HUDEP-2 (cell line): ENCODE measurements at regions not wholly inside any gene's neighbourhood (a gene's known extent, or its start where the extent isn't known, plus 50 kb on each side); places are given as distances from the start of the nearest gene placed in this dataset.
"Not testable (repeated sequence)": the region's sequence is repeated elsewhere in the genome, so short reads cannot be mapped to it uniquely, and the experiment has no call there.

ENCODE experiments used
- DNase-seq, 76 experiments: peaks; one replicate each; lab custom pipeline; 2025; ENCODE audit not compliant: unreplicated experiment in 76 of 76; lab: John Stamatoyannopoulos, UW

DNA sequence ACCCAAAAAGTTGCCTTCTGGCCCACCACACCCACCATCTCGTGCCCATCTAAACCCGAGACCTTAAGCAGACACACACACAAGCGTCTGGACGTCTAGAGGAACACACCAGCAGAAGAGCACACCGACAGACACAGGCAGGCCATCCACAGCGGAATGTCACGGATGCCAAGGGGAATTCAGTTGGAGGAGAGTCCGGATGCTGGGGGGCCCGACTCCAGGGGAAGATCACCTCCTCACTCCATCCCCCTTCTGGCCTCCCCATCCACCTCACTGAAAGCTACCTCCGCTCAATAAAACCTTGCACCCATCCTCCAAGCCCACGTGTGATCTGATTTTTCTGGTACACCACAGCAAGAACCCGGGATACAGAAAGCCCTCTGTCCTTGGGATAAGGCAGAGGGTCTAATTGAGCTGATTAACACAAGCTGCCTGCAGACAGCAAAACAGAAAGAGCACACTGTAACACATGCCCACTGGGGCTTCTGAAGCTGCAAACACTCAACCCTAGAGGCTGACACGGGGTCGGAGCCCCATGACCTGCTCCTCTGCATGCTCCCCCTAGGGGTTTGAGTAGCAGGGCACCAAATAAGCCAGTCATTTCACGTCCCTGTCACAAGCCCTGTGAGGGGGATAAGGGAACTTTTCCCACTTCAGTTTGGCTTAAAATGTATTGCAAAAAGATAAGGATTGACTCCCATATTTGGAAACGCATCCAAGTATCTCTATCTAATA is 339.6 kb upstream of the PCDH10 start:
- no peak for DNase-seq

GRCh38 chr4:132813061-132813460 is 336.0 kb upstream of the PCDH10 start:
- not testable (repeated sequence) for DNase-seq

GRCh38 chr4:132818091-132818490 is 331.0 kb upstream of the PCDH10 start:
- no peak for DNase-seq

DNA sequence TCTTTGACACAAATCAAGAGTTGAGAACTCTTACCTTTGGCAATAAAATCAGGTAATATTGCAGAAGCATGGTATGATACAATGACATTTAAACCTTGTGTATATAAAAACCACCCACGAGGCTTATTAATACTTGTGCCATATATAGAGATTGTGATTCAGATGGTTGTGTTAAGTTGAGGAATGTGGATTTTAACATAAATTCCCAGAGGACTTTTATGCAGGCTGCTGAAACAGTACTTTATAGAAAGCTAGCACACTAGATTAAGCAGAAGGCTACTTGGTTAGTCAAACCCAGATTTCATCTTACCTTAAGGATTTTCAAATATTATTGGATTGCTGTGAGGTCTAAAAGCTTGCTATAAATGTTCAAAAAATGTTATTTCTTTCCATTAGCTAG is 325.7 kb upstream of the PCDH10 start:
- no peak for DNase-seq

DNA sequence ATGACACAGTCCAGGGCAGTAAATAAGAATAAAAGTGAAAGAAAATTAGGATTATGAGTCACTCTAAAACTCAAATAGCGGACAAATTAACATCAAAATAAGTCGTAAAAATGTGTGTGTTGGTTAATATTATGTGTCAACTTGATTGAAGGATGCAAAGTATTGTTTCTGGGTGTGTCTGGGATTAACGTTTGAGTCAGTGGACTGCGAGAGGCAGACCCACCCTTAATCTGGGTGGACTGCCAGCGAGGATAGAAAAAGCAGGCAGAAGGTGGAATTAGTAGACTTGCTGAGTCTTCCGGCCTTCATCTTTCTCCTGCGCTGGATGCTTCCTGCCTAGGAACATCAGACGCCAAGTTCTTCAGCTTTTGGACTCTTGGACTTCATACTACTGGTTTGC is 324.3 kb upstream of the PCDH10 start:
- no peak for DNase-seq

DNA sequence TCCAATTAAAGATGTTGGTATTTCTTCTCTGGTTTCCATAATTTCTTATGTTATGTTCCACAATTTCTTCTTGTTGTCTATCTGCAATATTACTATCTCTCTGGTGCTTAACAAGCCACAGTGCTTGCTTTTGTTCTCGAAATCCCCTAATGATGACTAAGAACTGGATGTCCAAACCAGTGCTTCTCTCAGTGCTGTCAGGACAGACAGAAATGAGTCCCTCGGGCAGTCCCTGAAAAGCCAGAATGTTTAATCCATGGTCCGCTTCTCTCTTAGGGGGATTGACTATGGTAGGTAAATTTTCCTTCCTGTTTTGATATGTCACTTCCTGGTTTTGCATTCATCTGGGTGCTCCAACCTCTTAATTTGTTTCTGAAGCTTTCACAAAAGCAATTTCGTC is 321.6 kb upstream of the PCDH10 start:
- no peak for DNase-seq

GRCh38 chr4:132838244-132838643 is 310.9 kb upstream of the PCDH10 start:
- DNase-seq = no peak

DNA sequence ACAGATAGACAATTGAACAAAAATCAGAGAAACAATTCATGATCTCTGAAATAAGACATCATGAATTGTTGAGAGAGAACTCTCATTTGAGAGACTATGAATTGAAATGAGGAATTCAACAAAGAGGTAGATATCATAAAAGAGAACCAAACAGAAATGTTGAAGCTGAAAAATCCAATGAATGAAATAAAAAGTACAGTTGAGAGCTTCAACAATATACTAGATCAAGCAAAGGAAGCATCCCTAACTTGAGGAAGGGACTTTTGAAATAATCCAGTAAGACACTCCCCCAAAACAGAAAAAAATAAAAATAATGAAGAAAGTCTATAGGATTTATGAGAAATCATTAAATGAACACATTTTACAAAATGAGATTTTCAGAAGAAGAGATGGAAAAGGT is 310.0 kb upstream of the PCDH10 start:
- no peak for DNase-seq

DNA sequence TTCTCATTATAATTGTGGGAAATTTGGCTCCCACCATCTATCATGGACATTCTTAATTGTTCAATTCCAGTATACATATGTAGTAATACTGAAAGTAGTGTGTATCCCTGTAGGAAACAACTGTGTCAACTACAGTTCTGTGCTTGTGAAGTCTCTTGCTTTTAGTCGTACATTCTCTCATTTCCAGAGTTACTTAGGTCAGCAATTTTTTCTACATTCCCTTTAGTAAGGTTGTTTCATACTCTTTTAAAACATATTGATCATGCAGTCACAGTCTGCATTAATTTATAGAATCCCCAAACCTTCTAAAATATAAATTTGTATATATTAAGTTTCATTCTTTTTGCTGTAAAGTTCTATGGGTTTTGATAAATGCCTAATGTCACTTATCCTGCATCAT is 289.2 kb upstream of the PCDH10 start:
- no peak for DNase-seq

GRCh38 chr4:132860976-132861375 is 288.1 kb upstream of the PCDH10 start:
- DNase-seq = no peak

DNA sequence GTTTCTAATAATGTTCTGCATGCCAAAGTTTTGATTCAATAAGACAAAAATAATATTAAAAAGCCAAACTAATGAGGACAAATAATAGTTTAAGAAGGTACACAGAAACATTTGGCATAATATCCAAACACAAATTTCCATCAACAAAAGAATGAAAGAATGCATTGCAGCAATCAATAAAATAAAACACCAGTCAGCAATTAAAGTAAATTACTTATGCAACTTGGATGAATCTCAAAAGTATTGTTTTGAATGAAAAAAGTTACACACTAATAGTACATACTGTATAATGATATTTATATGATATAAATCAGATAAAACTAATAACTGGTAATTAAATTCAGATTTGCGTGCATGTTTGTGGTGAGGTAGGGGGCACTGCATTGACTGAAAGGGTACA is 285.5 kb upstream of the PCDH10 start:
- no peak for DNase-seq

GRCh38 chr4:132865458-132865857 is 283.6 kb upstream of the PCDH10 start:
- DNase-seq = no peak

GRCh38 chr4:132865922-132866321 is 283.2 kb upstream of the PCDH10 start:
- no peak for DNase-seq

DNA sequence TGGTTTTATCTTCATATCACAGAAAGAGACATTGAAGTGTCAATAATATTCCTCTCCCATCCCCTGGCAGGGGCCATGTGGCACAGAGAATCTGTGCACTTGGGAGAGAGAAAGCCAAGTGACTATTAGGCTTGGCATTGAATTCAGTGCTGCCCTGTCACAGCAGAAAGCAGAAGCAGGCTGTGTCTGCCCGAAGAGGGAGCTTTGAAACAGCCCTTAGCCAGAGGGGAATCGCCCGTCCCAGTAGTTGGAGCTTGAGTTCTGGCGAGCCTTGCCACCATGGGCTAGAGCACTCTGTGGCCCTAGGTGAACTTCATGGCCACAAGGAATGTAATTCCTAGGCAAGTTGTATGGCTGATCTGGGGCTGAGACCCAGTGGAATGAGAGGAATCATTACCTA is 282.5 kb upstream of the PCDH10 start:
- DNase-seq = no peak

DNA sequence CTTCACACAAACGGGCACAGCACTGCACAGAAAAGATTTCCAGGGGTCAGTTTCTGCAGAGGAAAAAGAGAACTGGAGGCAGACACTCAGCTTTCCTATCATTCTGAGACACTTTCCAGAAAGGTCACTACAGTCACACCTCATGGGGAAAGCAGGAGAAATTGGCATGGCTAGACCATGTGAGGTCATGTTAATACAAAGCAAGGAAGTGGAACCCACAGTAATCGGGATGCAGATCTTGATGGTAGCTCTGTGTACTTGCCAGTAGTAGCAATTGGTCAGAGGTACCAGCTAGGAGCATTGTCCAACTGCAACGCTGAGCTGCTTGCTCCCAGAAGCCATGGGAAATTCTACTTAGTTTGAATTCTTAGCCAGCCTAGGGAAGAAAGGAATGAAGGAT is 255.3 kb upstream of the PCDH10 start:
- no peak for DNase-seq

- no peak for DNase-seq
Measured at GRCh38 chr4:132901224-132901623, 247.9 kb upstream of the PCDH10 start.

- DNase-seq = no peak
Measured at GRCh38 chr4:132910229-132910748, 238.8 kb upstream of the PCDH10 start.

- no peak for DNase-seq
Measured at GRCh38 chr4:132918096-132918495, 231.0 kb upstream of the PCDH10 start.

- DNase-seq = no peak
Measured at GRCh38 chr4:132923516-132923915, 225.6 kb upstream of the PCDH10 start.

GRCh38 chr4:132934911-132935310 is 214.2 kb upstream of the PCDH10 start:
- no peak for DNase-seq

GRCh38 chr4:132955146-132955545 is 193.9 kb upstream of the PCDH10 start:
- DNase-seq = no peak

- DNase-seq = no peak
Measured at GRCh38 chr4:132956962-132957361, 192.1 kb upstream of the PCDH10 start.
